Lung (tissue), 11 donors: ENCODE measurements at regions not wholly inside any gene's neighbourhood (a gene's known extent, or its start where the extent isn't known, plus 50 kb on each side); places are given as distances from the start of the nearest gene placed in this dataset.
"Not testable (repeated sequence)": the region's sequence is repeated elsewhere in the genome, so short reads cannot be mapped to it uniquely, and the experiment has no call there.

Source experiments
- ATAC-seq: fragments of 200-7000 bp; cut with Tn5 transposase; one replicate; pipeline ENCODE4 v1.9.1; 2020; ENCODE audit warnings: moderate number of reproducible peaks; ENCODE audit not compliant: insufficient read depth, low FRiP score
- DNase-seq, 3 donors: peaks; one replicate each; pipeline ENCODE4 v3.0.0-alpha.2; 2013 to 2017
- H3K27ac ChIP-seq, 2 donors: one replicate each; pipeline ENCODE4 v1.5.1; 2013; ENCODE audit warnings: mild to moderate bottlenecking in 2 of 2, moderate library complexity in 2 of 2, control low read depth in 1 of 2, inconsistent platforms in 1 of 2, low read depth in 1 of 2, low read length in 1 of 2
- H3K27me3 ChIP-seq, 3 donors: one replicate each; pipeline ENCODE4 v1.5.1; 2013; ENCODE audit warnings: low read length in 2 of 3; ENCODE audit not compliant: control insufficient read depth in 3 of 3, insufficient read depth in 3 of 3
- H3K36me3 ChIP-seq, 4 donors: one replicate each; pipeline ENCODE4 v1.5.1; 2013; ENCODE audit warnings: low read length in 4 of 4, mild to moderate bottlenecking in 1 of 4, moderate library complexity in 1 of 4; ENCODE audit not compliant: control insufficient read depth in 4 of 4, insufficient read depth in 4 of 4
- H3K4me1 ChIP-seq, 5 donors: one replicate each; pipeline ENCODE4 v1.5.1; 2013; ENCODE audit warnings: low read length in 5 of 5, mild to moderate bottlenecking in 2 of 5, moderate library complexity in 1 of 5; ENCODE audit not compliant: control insufficient read depth in 5 of 5, insufficient read depth in 5 of 5
- H3K4me3 ChIP-seq: one replicate; pipeline ENCODE4 v1.5.1; 2013; ENCODE audit warnings: mild to moderate bottlenecking, control low read depth, moderate library complexity
- H3K9ac ChIP-seq, 2 donors: one replicate each; pipeline ENCODE4 v1.5.1; 2013; ENCODE audit warnings: low read length in 2 of 2, control low read depth in 1 of 2; ENCODE audit not compliant: insufficient read depth in 1 of 2
- H3K9me3 ChIP-seq, 4 donors: one replicate each; pipeline ENCODE4 v1.5.1; 2013; ENCODE audit warnings: low read length in 3 of 4, mild to moderate bottlenecking in 1 of 4, moderate library complexity in 1 of 4; ENCODE audit not compliant: control insufficient read depth in 4 of 4, insufficient read depth in 3 of 4
- CTCF ChIP-seq: IDR thresholded peaks from 2 replicates; pipeline ENCODE4 v1.5.1; 2012; ENCODE audit warnings: mild to moderate bottlenecking; ENCODE audit errors: control extremely low read depth, extremely low read depth
- WGBS, 2 donors: extraction: QIAGEN DNeasy Blood & Tissue Kit; methylation state at CpG; one replicate each; pipeline ENCODE4 v1.1.7; 2013; 5-methylcytosine and 5-hydroxymethylcytosine counted together
- donor health status: control.
- donor health status: control.
- donor health status: Bipolar disorder and iron deficiency.
- donor health status: healthy.
- donor health status: DM: yes; HTN: yes; CAD: no.

GRCh38 chr9:103203172-103203571, 208.0 kb downstream of the CYLC2 start:
- no peak for TF ChIP-seq CTCF
- Histone ChIP-seq H3K4me3 (no peak overlapping the region), H3K27ac (no peak overlapping the region), H3K36me3 (no peaks in the 10 kb centered on the region), H3K27me3 (no peaks in the 10 kb centered on the region), H3K4me1 (no peaks in the 10 kb centered on the region), H3K9me3 (peaks cover 0 to 2% (median 0%) of the 10 kb centered on the region in 4 donors), H3K9ac (no peak overlapping the region)
- 65 to 73% methylated on average over 2 of the region's 2 CpGs for WGBS, 2 donors
- ATAC-seq (no peak), DNase-seq (no peak)

GRCh38 chr9:103205881-103206585, 210.9 kb downstream of the CYLC2 start:
- not testable (repeated sequence) for H3K36me3 ChIP-seq, H3K9me3 ChIP-seq, H3K4me3 ChIP-seq, H3K4me1 ChIP-seq, H3K9ac ChIP-seq, H3K27ac ChIP-seq, ATAC-seq, H3K27me3 ChIP-seq, DNase-seq
- WGBS, 2 donors = 79 to 82% methylated on average over 8 of the region's 8 CpGs

- Histone ChIP-seq H3K4me1 (no peaks in the 10 kb centered on the region), H3K9me3 (peaks cover 0 to 7% (median 5%) of the 10 kb centered on the region in 4 donors), H3K4me3 (no peak overlapping the region), H3K36me3 (no peaks in the 10 kb centered on the region), H3K9ac (no peak overlapping the region), H3K27ac (no peak overlapping the region), H3K27me3 (no peaks in the 10 kb centered on the region)
- ATAC-seq (no peak), DNase-seq (no peak)
- TF ChIP-seq CTCF = no peak
- WGBS, 2 donors = 68 to 96% methylated on average over 3 of the region's 3 CpGs
Measured at GRCh38 chr9:103210607-103211006, 215.5 kb downstream of the CYLC2 start.

- WGBS, 2 donors = 73 to 83% methylated on average over 1 of the region's 1 CpG
- TF ChIP-seq CTCF = no peak
- no peak overlapping the region for H3K9ac ChIP-seq
Measured at GRCh38 chr9:103215197-103215596, 220.1 kb downstream of the CYLC2 start.

More at GRCh38 chr9:103215197-103215596, 220.1 kb downstream of the CYLC2 start:
- Histone ChIP-seq H3K27ac (no peak overlapping the region), H3K4me1 (no peaks in the 10 kb centered on the region), H3K4me3 (no peak overlapping the region), H3K27me3 (no peaks in the 10 kb centered on the region), H3K36me3 (no peaks in the 10 kb centered on the region), H3K9me3 (peaks cover 0 to 4% (median 1%) of the 10 kb centered on the region in 4 donors)
- no peak for ATAC-seq
- DNase-seq = no peak
